ENCODE measurements at regions not wholly inside any gene's neighbourhood (a gene's known extent, or its start where the extent isn't known, plus 50 kb on each side); places are given as distances from the start of the nearest gene placed in this dataset.

DNA sequence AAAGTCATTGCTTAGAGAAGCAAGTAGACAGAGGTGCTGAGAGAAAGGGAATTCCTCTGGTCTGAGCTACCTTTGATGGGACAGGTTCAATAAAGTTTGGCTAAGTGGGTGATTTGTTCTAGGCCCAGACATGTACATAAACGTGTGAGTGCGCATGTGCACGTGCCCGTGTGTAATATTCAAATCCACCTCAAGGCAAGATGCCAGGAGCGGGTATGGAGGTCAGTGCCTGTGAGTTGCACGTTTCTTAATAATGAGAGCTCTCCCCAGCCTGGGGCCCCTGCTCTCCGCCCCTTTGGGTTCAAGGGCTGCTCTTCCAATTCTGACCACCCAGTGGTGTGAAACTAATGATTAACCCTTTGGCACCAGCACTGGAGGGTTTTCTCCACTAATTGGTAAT lies 53.8 kb upstream of the LMO4 start:
- H3K4me1 Mint-ChIP-seq, result peaks cover 39 to 41% of the 10 kb centered on the region in 2 experiments
- no peaks in the 10 kb centered on the region for H3K9me3 Mint-ChIP-seq
- peak overlapping the region in 1 of 3 experiments; percentile 21; a peak in 1 of 7 replicates for H3K27ac Mint-ChIP-seq
- Histone ChIP-seq H3K18ac (ENCODE audit: insufficient read length, low read depth, low read length) (no peak overlapping the region), H3K79me2 (ENCODE audit: insufficient read depth, low read length) (no peaks in the 10 kb centered on the region), H3K56ac (ENCODE audit: insufficient read length, low read depth, low read length) (no peak overlapping the region), H2BK15ac (ENCODE audit: low read depth, low read length) (no peak overlapping the region), H3K27me3 (ENCODE audit: insufficient read depth, low read length) (no peaks in the 10 kb centered on the region), H3T11ph (ENCODE audit: low read length) (no peak overlapping the region), H2BK12ac (ENCODE audit: insufficient read length, low read depth, low read length) (no peak overlapping the region), H2AK5ac (ENCODE audit: insufficient read length, low read length) (no peak overlapping the region), H2BK120ac (ENCODE audit: low read depth, low read length, poor library complexity, severe bottlenecking) (no peak overlapping the region), H4K8ac (replicated peaks; ENCODE audit: insufficient read length, low read depth, low read length) (no peak overlapping the region), H4K5ac (ENCODE audit: insufficient read length, low read depth, low read length) (no peak overlapping the region), H3K9ac (ENCODE audit: extremely low read depth, insufficient read length, low read length) (no peak overlapping the region), H2BK5ac (ENCODE audit: insufficient read length, low read length) (no peak overlapping the region), H3K4me1 (ENCODE audit: insufficient read depth, low read length) (peaks cover 4% of the 10 kb centered on the region; the same call in 1 of the 2 replicates), H2BK20ac (ENCODE audit: low read depth, low read length, poor library complexity, severe bottlenecking) (no peak overlapping the region), H3K14ac (ENCODE audit: insufficient read depth, low read length) (no peak overlapping the region), H2AFZ (ENCODE audit: low read length) (no peak overlapping the region), H3K9me3 (ENCODE audit: control insufficient read depth, low read depth, low read length) (no peaks in the 10 kb centered on the region), H4K91ac (ENCODE audit: insufficient read length, low read depth, low read length) (no peak overlapping the region), H4K20me1 (ENCODE audit: control insufficient read depth, insufficient read depth, insufficient read length) (no peaks in the 10 kb centered on the region), H3K23ac (ENCODE audit: insufficient read length, low read depth, low read length) (no peak overlapping the region), H3K4ac (ENCODE audit: low read depth, low read length) (no peak overlapping the region), H3K79me1 (ENCODE audit: insufficient read depth, low read depth, low read length, poor library complexity, severe bottlenecking) (no peaks in the 10 kb centered on the region), H3K4me2 (ENCODE audit: insufficient read depth, insufficient read length, low read length) (no peak overlapping the region), H3K23me2 (ENCODE audit: insufficient read length, low read depth, low read length, poor library complexity, severe bottlenecking) (no peaks in the 10 kb centered on the region), H3K27ac (ENCODE audit: insufficient read length, low read depth, low read length) (no peak overlapping the region)
- H3K27me3 Mint-ChIP-seq (ENCODE audit: low read depth), result no peaks in the 10 kb centered on the region
- no peaks in the 10 kb centered on the region for H3K36me3 Mint-ChIP-seq (ENCODE audit: insufficient read depth in 1 of 3, low read depth in 3 of 3)
- TF ChIP-seq CTCF (conservative IDR thresholded peaks at IDR 0.05), result no peak
- DNase-seq, result no peak
- no peak overlapping the region for H3K4me3 Mint-ChIP-seq
- no CpG with 5 or more reads among the region's 7 CpGs for WGBS (ENCODE audit: extremely low coverage, insufficient read length, low lambda C conversion rate)
